Natural killer cell treated with Interleukin-12 subunit alpha and Interleukin-12 subunit beta and Interleukin-15 and Interleukin-18, amount 100 ng/mL, for 72 hours (primary cell): ENCODE measurements at regions not wholly inside any gene's neighbourhood (a gene's known extent, or its start where the extent isn't known, plus 50 kb on each side); places are given as distances from the start of the nearest gene placed in this dataset.

Source experiments
- ATAC-seq, 2 donors: fragments of 150-1000 bp; cut with Tn5 transposase in 1 of 2; sonication (Bioruptor Pico), chemical (Tn5 transposase) in 1 of 2; 2 replicates each; pipeline ENCODE4 v1.10.0; 2021
- DNase-seq: peaks from one replicate; pipeline ENCODE4 v3.0.0; 2022; ENCODE audit warnings: low spot score
- H3K27ac Mint-ChIP-seq, 2 donors: 1 replicate in 1 of 2; 2 replicates in 1 of 2; pipeline ENCODE4 v1.8.0; 2022; ENCODE audit warnings: mixed read lengths in 2 of 2, mild to moderate bottlenecking in 1 of 2, moderate library complexity in 1 of 2
- H3K27me3 Mint-ChIP-seq, 2 donors: 1 replicate in 1 of 2; 2 replicates in 1 of 2; pipeline ENCODE4 v1.8.0; 2022; ENCODE audit warnings: mixed read lengths in 2 of 2
- H3K36me3 Mint-ChIP-seq: one replicate; pipeline ENCODE4 v1.8.0; 2022; ENCODE audit warnings: mixed read lengths
- H3K4me1 Mint-ChIP-seq, 2 donors: 1 replicate in 1 of 2; 2 replicates in 1 of 2; pipeline ENCODE4 v1.8.0; 2022; ENCODE audit warnings: low read depth in 2 of 2, mixed read lengths in 2 of 2, mild to moderate bottlenecking in 1 of 2
- H3K4me3 Mint-ChIP-seq: one replicate; pipeline ENCODE4 v1.8.0; 2022; ENCODE audit warnings: mixed read lengths
- H3K9me3 Mint-ChIP-seq: 2 replicates; pipeline ENCODE4 v1.8.0; 2022; ENCODE audit warnings: mixed read lengths

GRCh38 chr5:92126182-92126581 is 743.1 kb upstream of the ARRDC3 start:
- H3K27me3 Mint-ChIP-seq = no peaks in the 10 kb centered on the region
- no peak overlapping the region for H3K27ac Mint-ChIP-seq
- DNase-seq = no peak
- H3K4me1 Mint-ChIP-seq = no peaks in the 10 kb centered on the region
- H3K36me3 Mint-ChIP-seq = no peaks in the 10 kb centered on the region
- ATAC-seq = no peak
- peaks cover 2% of the 10 kb centered on the region for H3K9me3 Mint-ChIP-seq
- no peak overlapping the region for H3K4me3 Mint-ChIP-seq

GRCh38 chr5:92119110-92119509 is 736.0 kb upstream of the ARRDC3 start:
- no peak overlapping the region for H3K27ac Mint-ChIP-seq
- H3K4me3 Mint-ChIP-seq = no peak overlapping the region
- ATAC-seq = no peak
- H3K4me1 Mint-ChIP-seq = no peaks in the 10 kb centered on the region
- peaks cover 6% of the 10 kb centered on the region for H3K9me3 Mint-ChIP-seq
- H3K36me3 Mint-ChIP-seq = no peaks in the 10 kb centered on the region
- H3K27me3 Mint-ChIP-seq = no peaks in the 10 kb centered on the region
- DNase-seq = no peak

- H3K27me3 Mint-ChIP-seq = no peaks in the 10 kb centered on the region
- H3K4me3 Mint-ChIP-seq = no peak overlapping the region
- no peak overlapping the region for H3K27ac Mint-ChIP-seq
- ATAC-seq = no peak
- no peak for DNase-seq
- no peaks in the 10 kb centered on the region for H3K36me3 Mint-ChIP-seq
- H3K4me1 Mint-ChIP-seq = no peaks in the 10 kb centered on the region
- peaks cover 12% of the 10 kb centered on the region for H3K9me3 Mint-ChIP-seq
Observed at GRCh38 chr5:92106808-92107207, 723.7 kb upstream of the ARRDC3 start.

GRCh38 chr5:92104126-92104525 is 721.0 kb upstream of the ARRDC3 start:
- H3K4me1 Mint-ChIP-seq = no peaks in the 10 kb centered on the region
- no peaks in the 10 kb centered on the region for H3K36me3 Mint-ChIP-seq
- H3K4me3 Mint-ChIP-seq = no peak overlapping the region
- DNase-seq = no peak
- peaks cover 13% of the 10 kb centered on the region for H3K9me3 Mint-ChIP-seq
- H3K27me3 Mint-ChIP-seq = no peaks in the 10 kb centered on the region
- ATAC-seq = no peak
- no peak overlapping the region for H3K27ac Mint-ChIP-seq

- H3K4me1 Mint-ChIP-seq = no peaks in the 10 kb centered on the region
- no peaks in the 10 kb centered on the region for H3K27me3 Mint-ChIP-seq
- no peak overlapping the region for H3K4me3 Mint-ChIP-seq
- H3K9me3 Mint-ChIP-seq = peaks cover 13% of the 10 kb centered on the region
- ATAC-seq (no peak), DNase-seq (no peak)
- H3K27ac Mint-ChIP-seq = no peak overlapping the region
- H3K36me3 Mint-ChIP-seq = no peaks in the 10 kb centered on the region
Observed at GRCh38 chr5:92102313-92102712, 719.2 kb upstream of the ARRDC3 start.

GRCh38 chr5:92092239-92092638 is 709.1 kb upstream of the ARRDC3 start:
- DNase-seq (no peak), ATAC-seq (no peak)
- Mint-ChIP-seq H3K9me3 (peaks cover 4% of the 10 kb centered on the region), H3K27me3 (no peaks in the 10 kb centered on the region), H3K27ac (no peak overlapping the region), H3K4me1 (no peaks in the 10 kb centered on the region), H3K4me3 (no peak overlapping the region), H3K36me3 (no peaks in the 10 kb centered on the region)

- H3K9me3 Mint-ChIP-seq = peaks cover 4% of the 10 kb centered on the region
- no peaks in the 10 kb centered on the region for H3K4me1 Mint-ChIP-seq
- ATAC-seq = no peak
- no peak overlapping the region for H3K4me3 Mint-ChIP-seq
- no peak overlapping the region for H3K27ac Mint-ChIP-seq
- DNase-seq = no peak
- no peaks in the 10 kb centered on the region for H3K27me3 Mint-ChIP-seq
- no peaks in the 10 kb centered on the region for H3K36me3 Mint-ChIP-seq
Observed at GRCh38 chr5:92086059-92086811, 703.1 kb upstream of the ARRDC3 start.

GRCh38 chr5:92081958-92082712 is 699.0 kb upstream of the ARRDC3 start:
- ATAC-seq (no peak), DNase-seq (no peak)
- H3K9me3 Mint-ChIP-seq = peaks cover 4% of the 10 kb centered on the region
- no peak overlapping the region for H3K4me3 Mint-ChIP-seq
- no peaks in the 10 kb centered on the region for H3K36me3 Mint-ChIP-seq
- H3K27me3 Mint-ChIP-seq = no peaks in the 10 kb centered on the region
- H3K4me1 Mint-ChIP-seq = no peaks in the 10 kb centered on the region
- no peak overlapping the region for H3K27ac Mint-ChIP-seq

GRCh38 chr5:92070786-92071185 is 687.7 kb upstream of the ARRDC3 start:
- H3K9me3 Mint-ChIP-seq = peaks cover 3% of the 10 kb centered on the region
- H3K4me3 Mint-ChIP-seq = no peak overlapping the region
- H3K4me1 Mint-ChIP-seq = no peaks in the 10 kb centered on the region
- no peaks in the 10 kb centered on the region for H3K27me3 Mint-ChIP-seq
- no peak for DNase-seq
- ATAC-seq = no peak
- no peaks in the 10 kb centered on the region for H3K36me3 Mint-ChIP-seq
- no peak overlapping the region for H3K27ac Mint-ChIP-seq

- H3K4me1 Mint-ChIP-seq = no peaks in the 10 kb centered on the region
- H3K4me3 Mint-ChIP-seq = no peak overlapping the region
- DNase-seq = no peak
- ATAC-seq = no peak
- no peaks in the 10 kb centered on the region for H3K36me3 Mint-ChIP-seq
- no peaks in the 10 kb centered on the region for H3K27me3 Mint-ChIP-seq
- H3K9me3 Mint-ChIP-seq = peaks cover 10% of the 10 kb centered on the region
- no peak overlapping the region for H3K27ac Mint-ChIP-seq
Observed at GRCh38 chr5:92064993-92065392, 681.9 kb upstream of the ARRDC3 start.

GRCh38 chr5:92051741-92052140 is 668.6 kb upstream of the ARRDC3 start:
- no peaks in the 10 kb centered on the region for H3K4me1 Mint-ChIP-seq
- DNase-seq = no peak
- no peaks in the 10 kb centered on the region for H3K36me3 Mint-ChIP-seq
- H3K27me3 Mint-ChIP-seq = no peaks in the 10 kb centered on the region
- no peak overlapping the region for H3K27ac Mint-ChIP-seq
- no peaks in the 10 kb centered on the region for H3K9me3 Mint-ChIP-seq
- H3K4me3 Mint-ChIP-seq = no peak overlapping the region
- no peak for ATAC-seq

GRCh38 chr5:92050970-92051369 is 667.9 kb upstream of the ARRDC3 start:
- no peak for ATAC-seq
- Mint-ChIP-seq H3K36me3 (no peaks in the 10 kb centered on the region), H3K4me3 (no peak overlapping the region), H3K27me3 (no peaks in the 10 kb centered on the region), H3K9me3 (no peaks in the 10 kb centered on the region), H3K27ac (no peak overlapping the region), H3K4me1 (no peaks in the 10 kb centered on the region)
- no peak for DNase-seq

- H3K4me1 Mint-ChIP-seq = no peaks in the 10 kb centered on the region
- H3K4me3 Mint-ChIP-seq = no peak overlapping the region
- DNase-seq = no peak
- ATAC-seq = no peak
- H3K27me3 Mint-ChIP-seq = no peaks in the 10 kb centered on the region
- H3K9me3 Mint-ChIP-seq = peaks cover 8% of the 10 kb centered on the region
- peaks cover 4% of the 10 kb centered on the region for H3K36me3 Mint-ChIP-seq
- no peak overlapping the region for H3K27ac Mint-ChIP-seq
Observed at GRCh38 chr5:92041911-92042660, 659.0 kb upstream of the ARRDC3 start.

GRCh38 chr5:92041206-92041605 is 658.1 kb upstream of the ARRDC3 start:
- ATAC-seq (no peak), DNase-seq (no peak)
- no peak overlapping the region for H3K27ac Mint-ChIP-seq
- H3K4me1 Mint-ChIP-seq = no peaks in the 10 kb centered on the region
- H3K4me3 Mint-ChIP-seq = no peak overlapping the region
- H3K27me3 Mint-ChIP-seq = no peaks in the 10 kb centered on the region
- H3K36me3 Mint-ChIP-seq = peaks cover 4% of the 10 kb centered on the region
- H3K9me3 Mint-ChIP-seq = peaks cover 8% of the 10 kb centered on the region
